Naive thymus-derived CD4-positive, alpha-beta T cell (primary cell): ENCODE measurements at regions not wholly inside any gene's neighbourhood (a gene's known extent, or its start where the extent isn't known, plus 50 kb on each side); places are given as distances from the start of the nearest gene placed in this dataset.
"Not testable (repeated sequence)": the region's sequence is repeated elsewhere in the genome, so short reads cannot be mapped to it uniquely, and the experiment has no call there.

ENCODE experiments used
- ATAC-seq: fragments of 150-1000 bp; cut with Tn5 transposase; 2 replicates; pipeline ENCODE4 v1.10.0; 2021; ENCODE audit warnings: mild to moderate bottlenecking, moderate library complexity
- CTCF ChIA-PET: fragments of 350-600 bp; sonication (Branson Sonifier 250); formaldehyde crosslinking; loops from one replicate; lab custom pipeline; 2021; ENCODE audit warnings: antibody characterized with exemption; lab: Charles Lee
- POLR2A ChIA-PET: fragments of 350-600 bp; sonication (Branson Sonifier 250); formaldehyde crosslinking; loops from one replicate; lab custom pipeline; 2021; ENCODE audit warnings: antibody characterized with exemption, inconsistent platforms; lab: Charles Lee
- DNase-seq, 9 donors: peaks; one replicate each; pipeline versions ENCODE4 v3.0.0 to v3.0.0-alpha.2; 2020 to 2022; ENCODE audit warnings: mixed read lengths in 1 of 9
- H3K27ac ChIP-seq: one replicate; pipeline ENCODE4 v1.7.0; 2013; ENCODE audit warnings: mild to moderate bottlenecking, low read depth, low read length, moderate library complexity
- H3K27me3 ChIP-seq, 2 donors: one replicate each; pipeline ENCODE4 v1.7.0; 2013; ENCODE audit warnings: low read length in 2 of 2, mild to moderate bottlenecking in 2 of 2, moderate library complexity in 2 of 2; ENCODE audit not compliant: control insufficient read depth in 2 of 2, insufficient read depth in 2 of 2
- H3K36me3 ChIP-seq, 3 experiments: 1 replicate in 2 of 3; 2 replicates in 1 of 3; pipeline ENCODE4 v1.7.0; 2013; ENCODE audit warnings: low read length in 3 of 3, mild to moderate bottlenecking in 3 of 3, moderate library complexity in 1 of 3; ENCODE audit not compliant: insufficient read depth in 3 of 3, control insufficient read depth in 2 of 3
- H3K4me1 ChIP-seq, 2 donors: one replicate each; pipeline ENCODE4 v1.7.0; 2013; ENCODE audit warnings: low read length in 2 of 2, mild to moderate bottlenecking in 2 of 2, moderate library complexity in 1 of 2; ENCODE audit not compliant: control insufficient read depth in 2 of 2, insufficient read depth in 2 of 2
- H3K4me3 ChIP-seq: 2 replicates; pipeline ENCODE4 v1.7.0; 2013; ENCODE audit warnings: mild to moderate bottlenecking, low read length
- H3K9me3 ChIP-seq, 3 experiments: 1 replicate in 2 of 3; 2 replicates in 1 of 3; pipeline ENCODE4 v1.7.0; 2013; ENCODE audit warnings: low read length in 3 of 3; ENCODE audit not compliant: control insufficient read depth in 2 of 3
- H3K27ac Mint-ChIP-seq, 9 donors: one replicate each; pipeline ENCODE4 v1.8.0; 2020 to 2022; ENCODE audit warnings: mixed read lengths in 9 of 9, mild to moderate bottlenecking in 8 of 9, moderate library complexity in 5 of 9, inconsistent platforms in 2 of 9
- H3K27me3 Mint-ChIP-seq, 5 donors: one replicate each; pipeline ENCODE4 v1.8.0; 2021 to 2022; ENCODE audit warnings: mixed read lengths in 5 of 5, mild to moderate bottlenecking in 1 of 5
- H3K36me3 Mint-ChIP-seq, 5 donors: one replicate each; pipeline ENCODE4 v1.8.0; 2020 to 2022; ENCODE audit warnings: mixed read lengths in 5 of 5, mild to moderate bottlenecking in 3 of 5, inconsistent platforms in 1 of 5
- H3K4me1 Mint-ChIP-seq, 7 donors: one replicate each; pipeline ENCODE4 v1.8.0; 2020 to 2022; ENCODE audit warnings: mixed read lengths in 7 of 7, mild to moderate bottlenecking in 3 of 7, inconsistent platforms in 1 of 7
- H3K4me3 Mint-ChIP-seq, 10 donors: one replicate each; pipeline ENCODE4 v1.8.0; 2020 to 2022; ENCODE audit warnings: mild to moderate bottlenecking in 10 of 10, mixed read lengths in 10 of 10, moderate library complexity in 6 of 10, inconsistent platforms in 2 of 10
- H3K9me3 Mint-ChIP-seq, 11 donors: one replicate each; pipeline ENCODE4 v1.8.0; 2020 to 2022; ENCODE audit warnings: mixed read lengths in 11 of 11, mild to moderate bottlenecking in 4 of 11, inconsistent platforms in 1 of 11, moderate library complexity in 1 of 11
- intact Hi-C, 2 donors: fragments of 100-400 bp; cut with micrococcal nuclease; formaldehyde crosslinking; loops; one replicate each; pipeline ENCODE4 v1.15.1; 2023

DNA sequence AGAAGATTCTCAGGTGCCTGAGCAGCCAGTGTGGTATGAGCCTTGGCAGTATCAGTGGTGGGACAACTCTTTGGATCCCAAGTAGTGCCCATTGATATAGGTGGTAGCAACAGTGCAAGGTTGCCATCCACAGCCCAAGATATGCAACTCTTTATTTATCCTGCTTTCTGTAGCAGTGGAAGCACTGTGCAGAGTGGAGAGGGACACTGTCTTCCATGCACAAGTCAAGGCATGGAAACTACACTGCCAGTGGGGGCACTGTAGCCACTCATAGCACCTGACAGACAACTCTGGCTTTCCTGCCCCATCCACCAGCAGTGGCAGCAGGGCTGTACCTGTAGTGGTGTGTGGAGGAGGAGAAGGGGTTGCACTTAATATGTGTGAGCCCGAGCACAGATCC is 409.6 kb upstream of the TMEFF2 start:
- POLR2A ChIA-PET, result no interaction called here
- H3K27me3 Mint-ChIP-seq, result no peaks in the 10 kb centered on the region

DNA sequence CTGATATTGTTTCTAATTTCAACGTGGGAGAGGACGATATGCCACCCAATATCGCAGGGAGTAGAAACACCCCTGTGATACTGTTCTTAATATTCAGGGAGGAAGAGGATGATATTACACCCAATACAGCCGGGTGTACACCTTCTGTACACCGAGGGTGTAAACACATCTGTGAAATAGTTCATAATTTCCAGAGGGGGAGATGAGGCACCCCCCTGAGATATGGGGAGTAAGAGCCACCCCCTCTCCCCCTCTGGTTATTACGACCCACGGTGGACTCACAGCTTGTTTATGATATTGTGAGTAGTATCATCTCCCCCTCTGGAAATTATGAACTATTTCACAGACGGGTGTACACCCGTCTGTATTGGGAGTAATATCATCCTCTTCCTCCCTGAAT is 403.9 kb upstream of the TMEFF2 start:
- H3K4me3 ChIP-seq, H3K4me1 Mint-ChIP-seq, H3K27me3 Mint-ChIP-seq, H3K4me3 Mint-ChIP-seq, ATAC-seq, H3K9me3 ChIP-seq, H3K4me1 ChIP-seq, DNase-seq, H3K27ac Mint-ChIP-seq, intact Hi-C loops, H3K36me3 ChIP-seq, H3K27ac ChIP-seq, H3K27me3 ChIP-seq, CTCF ChIA-PET, H3K36me3 Mint-ChIP-seq, H3K9me3 Mint-ChIP-seq, POLR2A ChIA-PET: not testable (repeated sequence)

More for the DNA sequence above, 409.6 kb upstream of the TMEFF2 start:
- H3K4me3 ChIP-seq, result no peak overlapping the region
- no peaks in the 10 kb centered on the region for H3K27me3 ChIP-seq
- no peak overlapping the region for H3K27ac ChIP-seq
- no peaks in the 10 kb centered on the region for H3K4me1 ChIP-seq
- H3K27ac Mint-ChIP-seq, result no peak overlapping the region
- no peaks in the 10 kb centered on the region for H3K4me1 Mint-ChIP-seq
- H3K4me3 Mint-ChIP-seq, result no peak overlapping the region
- H3K36me3 Mint-ChIP-seq, result no peaks in the 10 kb centered on the region
- intact Hi-C loops, result no loop called here
- peaks cover 0 to 18% (median 4%) of the 10 kb centered on the region in 11 donors for H3K9me3 Mint-ChIP-seq
- DNase-seq (no peak), ATAC-seq (no peak)
- CTCF ChIA-PET, result no interaction called here
- H3K9me3 ChIP-seq, result no peaks in the 10 kb centered on the region
- H3K36me3 ChIP-seq, result no peaks in the 10 kb centered on the region

DNA sequence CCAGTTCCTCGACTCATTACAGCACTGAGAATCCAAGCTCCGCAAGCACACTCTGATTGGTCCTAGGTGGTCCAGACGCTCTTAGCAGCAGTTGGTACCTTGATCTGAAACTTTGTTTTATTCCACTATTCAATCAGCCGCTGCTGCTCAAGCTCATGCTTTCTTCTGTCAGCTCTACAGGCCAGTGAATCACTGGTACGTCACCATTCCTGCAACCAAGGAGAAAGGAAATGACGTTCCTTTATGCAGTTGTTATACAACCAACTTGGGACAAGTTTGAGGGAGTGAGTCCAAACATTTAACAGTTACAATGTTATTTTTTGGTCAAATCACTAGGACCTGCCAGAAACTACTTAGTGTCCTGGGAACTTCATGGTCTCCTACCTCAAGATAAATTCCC is 398.8 kb upstream of the TMEFF2 start:
- no peak overlapping the region for H3K27ac Mint-ChIP-seq
- CTCF ChIA-PET, result no interaction called here

DNA sequence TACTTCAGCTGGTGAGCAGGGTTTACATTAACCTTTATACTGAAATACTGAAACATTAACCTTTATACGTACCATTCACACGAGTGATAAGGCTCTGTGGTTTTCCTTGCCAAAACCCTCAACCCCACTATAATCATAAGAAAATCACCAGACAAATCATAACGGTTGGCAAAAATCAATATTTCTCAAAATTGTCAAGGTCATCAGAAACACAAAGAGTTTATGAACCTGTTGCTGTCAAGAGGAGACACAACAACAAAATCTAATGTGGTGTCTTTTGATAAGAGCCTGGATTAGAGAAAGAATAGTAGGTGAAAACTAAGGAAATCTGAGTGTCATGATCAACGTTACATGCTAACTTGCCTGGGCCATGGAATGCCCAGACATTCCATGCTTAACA is 396.9 kb upstream of the TMEFF2 start:
- no peak overlapping the region for H3K4me3 Mint-ChIP-seq
- DNase-seq (no peak), ATAC-seq (no peak)
- Histone ChIP-seq H3K4me3 (no peak overlapping the region), H3K9me3 (no peaks in the 10 kb centered on the region), H3K27ac (no peak overlapping the region), H3K27me3 (no peaks in the 10 kb centered on the region), H3K4me1 (no peaks in the 10 kb centered on the region), H3K36me3 (no peaks in the 10 kb centered on the region)
- POLR2A ChIA-PET, result no interaction called here
- CTCF ChIA-PET, result no interaction called here
- H3K9me3 Mint-ChIP-seq, result peaks cover 0 to 5% (median 0%) of the 10 kb centered on the region in 11 donors
- no peaks in the 10 kb centered on the region for H3K27me3 Mint-ChIP-seq
- H3K27ac Mint-ChIP-seq, result no peak overlapping the region
- no peaks in the 10 kb centered on the region for H3K36me3 Mint-ChIP-seq
- intact Hi-C loops, result no loop called here
- no peaks in the 10 kb centered on the region for H3K4me1 Mint-ChIP-seq

More for the DNA sequence above, 398.8 kb upstream of the TMEFF2 start:
- Mint-ChIP-seq H3K36me3 (no peaks in the 10 kb centered on the region), H3K9me3 (peaks cover 0 to 3% (median 0%) of the 10 kb centered on the region in 11 donors), H3K4me3 (no peak overlapping the region), H3K27me3 (no peaks in the 10 kb centered on the region), H3K4me1 (no peaks in the 10 kb centered on the region)
- ATAC-seq, result no peak
- H3K9me3 ChIP-seq, result no peaks in the 10 kb centered on the region
- no peak for DNase-seq
- intact Hi-C loops, result no loop called here
- no peak overlapping the region for H3K4me3 ChIP-seq
- no peaks in the 10 kb centered on the region for H3K36me3 ChIP-seq
- no peaks in the 10 kb centered on the region for H3K27me3 ChIP-seq
- POLR2A ChIA-PET, result interaction anchor here (0.6 kb wide), 1 partner anchor 976 kb away, joined by 4 read pairs; no protein-coding TSS in a partner anchor
- H3K4me1 ChIP-seq, result no peaks in the 10 kb centered on the region
- no peak overlapping the region for H3K27ac ChIP-seq

DNA sequence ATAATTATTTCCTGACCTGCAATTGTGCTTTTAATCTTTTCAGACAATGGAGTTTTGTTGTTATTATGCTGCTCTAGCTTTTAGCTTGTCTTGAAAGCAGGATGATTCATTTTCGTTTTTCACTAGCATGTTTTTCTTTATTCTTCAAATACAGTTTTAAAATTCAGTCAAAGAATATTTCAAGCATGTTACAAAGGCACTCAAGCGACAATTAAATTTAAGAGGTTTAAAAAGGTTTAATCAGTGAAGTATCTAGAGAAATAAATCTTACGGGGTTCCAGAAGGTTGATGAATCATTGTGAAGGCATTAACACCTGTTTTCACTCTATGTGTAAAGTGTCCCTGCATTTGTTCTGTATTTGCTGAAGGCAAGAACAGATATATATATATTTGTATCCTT is 390.7 kb upstream of the TMEFF2 start:
- no peaks in the 10 kb centered on the region for H3K27me3 ChIP-seq

DNA sequence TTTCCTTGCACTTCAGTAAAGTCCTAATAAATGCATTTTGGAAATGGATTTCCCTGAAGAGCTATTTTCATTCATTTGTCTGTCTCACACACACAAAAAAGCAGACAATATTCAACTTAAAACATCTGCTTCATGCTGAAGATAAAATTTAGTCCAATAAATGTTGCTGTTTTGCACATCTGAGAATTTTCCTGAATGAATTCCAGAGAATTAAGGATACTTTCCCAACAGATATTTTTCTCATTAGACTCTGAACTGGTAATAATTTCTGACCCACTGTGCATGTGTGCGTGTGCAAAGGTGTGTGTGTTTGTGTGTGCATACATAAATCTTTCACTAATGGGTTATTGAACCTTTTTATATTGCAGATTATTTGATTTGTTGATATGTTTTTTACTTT is 390.2 kb upstream of the TMEFF2 start:
- H3K9me3 ChIP-seq, result no peaks in the 10 kb centered on the region

More for the DNA sequence above, 390.7 kb upstream of the TMEFF2 start:
- H3K4me1 Mint-ChIP-seq, result no peaks in the 10 kb centered on the region
- Histone ChIP-seq H3K4me1 (no peaks in the 10 kb centered on the region), H3K36me3 (no peaks in the 10 kb centered on the region), H3K4me3 (no peak overlapping the region), H3K9me3 (no peaks in the 10 kb centered on the region), H3K27ac (no peak overlapping the region)
- intact Hi-C loops, result no loop called here
- ATAC-seq (no peak), DNase-seq (no peak)
- H3K4me3 Mint-ChIP-seq, result no peak overlapping the region
- no peaks in the 10 kb centered on the region for H3K36me3 Mint-ChIP-seq
- ChIA-PET POLR2A (no interaction called here), CTCF (no interaction called here)
- H3K27me3 Mint-ChIP-seq, result no peaks in the 10 kb centered on the region
- H3K27ac Mint-ChIP-seq, result no peak overlapping the region
- peaks cover 0 to 5% (median 0%) of the 10 kb centered on the region in 11 donors for H3K9me3 Mint-ChIP-seq

DNA sequence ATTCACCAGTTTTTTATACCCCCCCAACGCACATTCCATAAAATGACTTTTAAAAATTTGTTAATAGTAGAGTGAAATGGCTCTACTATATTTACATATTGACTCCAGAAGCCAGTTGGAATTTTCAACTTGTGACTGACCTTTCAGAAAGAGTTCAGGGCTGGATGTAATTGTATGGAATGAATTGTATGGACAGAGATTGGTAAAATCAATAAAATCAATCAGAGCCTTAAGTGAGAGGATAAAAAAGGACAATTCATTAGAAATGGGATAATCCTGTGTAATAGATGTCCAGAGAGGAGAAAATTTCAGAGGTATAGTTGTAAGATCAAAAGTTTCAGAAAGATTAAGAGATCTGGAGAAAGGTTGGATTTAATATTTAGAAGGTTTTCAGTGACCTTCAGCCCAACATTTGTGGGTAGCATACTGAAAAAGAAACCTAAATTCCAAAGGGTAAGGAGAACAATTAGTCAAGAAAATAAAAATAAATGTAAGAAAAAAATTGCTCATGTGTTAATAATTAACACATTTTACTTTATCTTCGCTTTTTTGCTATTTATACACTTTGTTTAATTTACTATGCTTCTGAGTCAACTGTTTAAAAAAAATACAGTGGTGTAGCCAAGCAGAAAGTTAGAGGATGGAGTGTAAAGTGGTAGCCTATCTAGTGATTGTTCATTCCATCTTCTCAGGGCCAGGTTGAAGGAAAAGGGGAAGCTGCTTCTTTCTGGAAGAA is 385.4 kb upstream of the TMEFF2 start:
- ATAC-seq, result no peak
- Histone ChIP-seq H3K27ac (no peak overlapping the region), H3K9me3 (no peaks in the 10 kb centered on the region), H3K36me3 (no peaks in the 10 kb centered on the region), H3K4me3 (no peak overlapping the region), H3K4me1 (no peaks in the 10 kb centered on the region), H3K27me3 (no peaks in the 10 kb centered on the region)
- POLR2A ChIA-PET, result no interaction called here
- Mint-ChIP-seq H3K36me3 (no peaks in the 10 kb centered on the region), H3K4me3 (no peak overlapping the region), H3K4me1 (no peaks in the 10 kb centered on the region), H3K27me3 (no peaks in the 10 kb centered on the region), H3K9me3 (peaks cover 0 to 1% (median 0%) of the 10 kb centered on the region in 11 donors), H3K27ac (no peak overlapping the region)
- DNase-seq, result no peak
- CTCF ChIA-PET, result no interaction called here
- intact Hi-C loops, result no loop called here

More for the DNA sequence above, 390.2 kb upstream of the TMEFF2 start:
- POLR2A ChIA-PET, result no interaction called here
- Histone ChIP-seq H3K4me1 (no peaks in the 10 kb centered on the region), H3K27me3 (no peaks in the 10 kb centered on the region), H3K27ac (no peak overlapping the region), H3K4me3 (no peak overlapping the region), H3K36me3 (no peaks in the 10 kb centered on the region)
- H3K9me3 Mint-ChIP-seq, result peaks cover 0 to 5% (median 0%) of the 10 kb centered on the region in 11 donors
- no peaks in the 10 kb centered on the region for H3K4me1 Mint-ChIP-seq
- no peak overlapping the region for H3K27ac Mint-ChIP-seq
- ATAC-seq (no peak), DNase-seq (no peak)
- no peaks in the 10 kb centered on the region for H3K27me3 Mint-ChIP-seq
- intact Hi-C loops, result no loop called here
- CTCF ChIA-PET, result interaction anchor here (0.7 kb wide), 1 partner anchor 115 kb away, joined by 3 read pairs; no protein-coding TSS in a partner anchor
- no peaks in the 10 kb centered on the region for H3K36me3 Mint-ChIP-seq
- no peak overlapping the region for H3K4me3 Mint-ChIP-seq
